Astrocyte (in vitro differentiated cells and primary cell): ENCODE measurements at regions not wholly inside any gene's neighbourhood (a gene's known extent, or its start where the extent isn't known, plus 50 kb on each side); places are given as distances from the start of the nearest gene placed in this dataset.

Source experiments
- DNase-seq: peaks from one replicate; pipeline ENCODE4 v3.0.0-alpha.2; 2010; ENCODE audit warnings: low read depth
- FAIRE-seq: peaks from 2 replicates; lab custom pipeline; 2011; peaks lifted over from hg19 to GRCh38; lab: Jason Lieb, UNC
- H2AFZ ChIP-seq: 2 replicates; pipeline ENCODE4 v1.6.0; 2012; ENCODE audit warnings: low read depth, low read length, inconsistent platforms
- H3K27ac ChIP-seq: 2 replicates; pipeline ENCODE4 v1.5.1; 2011; ENCODE audit warnings: low read depth, low read length, inconsistent platforms
- H3K27me3 ChIP-seq: 2 replicates; pipeline ENCODE4 v1.6.0; 2011; ENCODE audit warnings: low read length, inconsistent platforms; ENCODE audit not compliant: insufficient read depth
- H3K36me3 ChIP-seq: 2 replicates; pipeline ENCODE4 v1.5.1; 2011; ENCODE audit warnings: low read length, inconsistent platforms; ENCODE audit not compliant: insufficient read depth
- H3K4me1 ChIP-seq: 2 replicates; pipeline ENCODE4 v1.5.1; 2011; ENCODE audit warnings: low read length, inconsistent platforms; ENCODE audit not compliant: insufficient read depth
- H3K4me2 ChIP-seq: 2 replicates; pipeline ENCODE4 v1.6.0; 2012; ENCODE audit warnings: low read length, inconsistent platforms
- H3K4me3 ChIP-seq: 2 replicates; pipeline ENCODE4 v1.5.1; 2011; ENCODE audit warnings: low read depth, mild to moderate bottlenecking, low read length, inconsistent platforms; ENCODE audit not compliant: insufficient read depth
- H3K79me2 ChIP-seq: 2 replicates; pipeline ENCODE4 v1.6.0; 2012; ENCODE audit warnings: mild to moderate bottlenecking, low read length, inconsistent platforms; ENCODE audit not compliant: insufficient read depth
- H3K9ac ChIP-seq: 2 replicates; pipeline ENCODE4 v1.6.0; 2012; ENCODE audit warnings: mild to moderate bottlenecking, low read length, inconsistent platforms
- H3K9me3 ChIP-seq: 2 replicates; pipeline ENCODE4 v1.5.1; 2012; ENCODE audit warnings: low read depth, mild to moderate bottlenecking, low read length, inconsistent platforms; ENCODE audit not compliant: insufficient read depth
- H4K20me1 ChIP-seq: 2 replicates; pipeline ENCODE4 v1.6.0; 2012; ENCODE audit warnings: low read length, inconsistent platforms; ENCODE audit not compliant: insufficient read depth
- H3K27ac Mint-ChIP-seq: one replicate; pipeline ENCODE4 v1.8.0; 2021; ENCODE audit warnings: mild to moderate bottlenecking, mixed read lengths; ENCODE audit not compliant: unreplicated experiment
- H3K27me3 Mint-ChIP-seq: one replicate; pipeline ENCODE4 v1.8.0; 2021; ENCODE audit warnings: low read depth, mixed read lengths; ENCODE audit not compliant: unreplicated experiment
- H3K36me3 Mint-ChIP-seq: one replicate; pipeline ENCODE4 v1.8.0; 2021; ENCODE audit warnings: low read depth, mixed read lengths; ENCODE audit not compliant: unreplicated experiment
- H3K4me1 Mint-ChIP-seq: one replicate; pipeline ENCODE4 v1.8.0; 2021; ENCODE audit warnings: low read depth, mixed read lengths; ENCODE audit not compliant: unreplicated experiment
- H3K4me3 Mint-ChIP-seq: one replicate; pipeline ENCODE4 v1.8.0; 2021; ENCODE audit warnings: mild to moderate bottlenecking, moderate library complexity, mixed read lengths; ENCODE audit not compliant: unreplicated experiment
- H3K9me3 Mint-ChIP-seq: one replicate; pipeline ENCODE4 v1.8.0; 2021; ENCODE audit warnings: mild to moderate bottlenecking, mixed read lengths; ENCODE audit not compliant: unreplicated experiment
- CTCF ChIP-seq: IDR thresholded peaks from 2 replicates; pipeline ENCODE4 v1.5.1; 2011; ENCODE audit warnings: low read depth, mild to moderate bottlenecking, inconsistent platforms, low read length, moderate library complexity; ENCODE audit not compliant: insufficient read depth
- EZH2 ChIP-seq: IDR thresholded peaks from 2 replicates; pipeline ENCODE4 v1.6.1; 2012; ENCODE audit warnings: mild to moderate bottlenecking, low read length, inconsistent platforms; ENCODE audit not compliant: insufficient read depth

GRCh38 chr19:27851543-27852060, 1361.3 kb downstream of the UQCRFS1 start:
- no peak overlapping the region for H3K4me3 Mint-ChIP-seq

GRCh38 chr19:27851002-27851481, 1361.9 kb downstream of the UQCRFS1 start:
- H3K9me3 ChIP-seq: peaks cover 19% of the 10 kb centered on the region
- no peak overlapping the region for H2AFZ ChIP-seq
- FAIRE-seq (no peak), DNase-seq (no peak)
- no peak overlapping the region for H3K27ac ChIP-seq
- no peaks in the 10 kb centered on the region for H3K4me1 ChIP-seq
- H3K9ac ChIP-seq: no peak overlapping the region
- H3K27ac Mint-ChIP-seq: no peak overlapping the region
- H3K36me3 ChIP-seq: no peaks in the 10 kb centered on the region
- H3K79me2 ChIP-seq: no peaks in the 10 kb centered on the region
- H3K4me1 Mint-ChIP-seq: no peaks in the 10 kb centered on the region
- H3K36me3 Mint-ChIP-seq: peaks cover 3% of the 10 kb centered on the region
- no peak overlapping the region for H3K4me3 Mint-ChIP-seq
- H4K20me1 ChIP-seq: no peaks in the 10 kb centered on the region
- no peak overlapping the region for H3K4me3 ChIP-seq
- H3K27me3 Mint-ChIP-seq: no peaks in the 10 kb centered on the region
- peaks cover 16% of the 10 kb centered on the region for H3K9me3 Mint-ChIP-seq
- H3K27me3 ChIP-seq: no peaks in the 10 kb centered on the region
- TF ChIP-seq EZH2: no peak
- TF ChIP-seq CTCF: no peak
- H3K4me2 ChIP-seq: no peak overlapping the region

More at GRCh38 chr19:27851543-27852060, 1361.3 kb downstream of the UQCRFS1 start:
- no peak overlapping the region for H3K27ac Mint-ChIP-seq
- Histone ChIP-seq H3K27ac (no peak overlapping the region), H3K36me3 (no peaks in the 10 kb centered on the region), H3K9me3 (peaks cover 19% of the 10 kb centered on the region), H3K4me2 (no peak overlapping the region), H3K4me3 (no peak overlapping the region), H3K79me2 (no peaks in the 10 kb centered on the region), H2AFZ (no peak overlapping the region), H3K4me1 (no peaks in the 10 kb centered on the region), H4K20me1 (no peaks in the 10 kb centered on the region), H3K9ac (no peak overlapping the region), H3K27me3 (no peaks in the 10 kb centered on the region)
- H3K4me1 Mint-ChIP-seq: no peaks in the 10 kb centered on the region
- peaks cover 3% of the 10 kb centered on the region for H3K36me3 Mint-ChIP-seq
- peaks cover 16% of the 10 kb centered on the region for H3K9me3 Mint-ChIP-seq
- no peaks in the 10 kb centered on the region for H3K27me3 Mint-ChIP-seq
- FAIRE-seq (no peak), DNase-seq (no peak)
- TF ChIP-seq CTCF (no peak), EZH2 (no peak)

GRCh38 chr19:27846944-27847343, 1366.0 kb downstream of the UQCRFS1 start:
- no peak overlapping the region for H3K4me3 ChIP-seq
- H3K36me3 ChIP-seq: no peaks in the 10 kb centered on the region
- H3K4me2 ChIP-seq: no peak overlapping the region
- no peak overlapping the region for H3K9ac ChIP-seq
- Mint-ChIP-seq H3K27ac (no peak overlapping the region), H3K4me3 (no peak overlapping the region), H3K4me1 (no peaks in the 10 kb centered on the region), H3K27me3 (no peaks in the 10 kb centered on the region), H3K36me3 (no peaks in the 10 kb centered on the region), H3K9me3 (peaks cover 24% of the 10 kb centered on the region)
- H3K4me1 ChIP-seq: no peaks in the 10 kb centered on the region
- H3K27me3 ChIP-seq: no peaks in the 10 kb centered on the region
- no peaks in the 10 kb centered on the region for H4K20me1 ChIP-seq
- TF ChIP-seq EZH2 (no peak), CTCF (no peak)
- no peak overlapping the region for H3K27ac ChIP-seq
- no peak for DNase-seq
- H3K9me3 ChIP-seq: peaks cover 17% of the 10 kb centered on the region
- no peak overlapping the region for H2AFZ ChIP-seq
- no peak for FAIRE-seq
- no peaks in the 10 kb centered on the region for H3K79me2 ChIP-seq
